NCI-H226 (cell line): ENCODE measurements at regions not wholly inside any gene's neighbourhood (a gene's known extent, or its start where the extent isn't known, plus 50 kb on each side); places are given as distances from the start of the nearest gene placed in this dataset.

Experiments used
- DNase-seq: peaks from one replicate; pipeline ENCODE4 v3.0.0-alpha.2; 2015

DNA sequence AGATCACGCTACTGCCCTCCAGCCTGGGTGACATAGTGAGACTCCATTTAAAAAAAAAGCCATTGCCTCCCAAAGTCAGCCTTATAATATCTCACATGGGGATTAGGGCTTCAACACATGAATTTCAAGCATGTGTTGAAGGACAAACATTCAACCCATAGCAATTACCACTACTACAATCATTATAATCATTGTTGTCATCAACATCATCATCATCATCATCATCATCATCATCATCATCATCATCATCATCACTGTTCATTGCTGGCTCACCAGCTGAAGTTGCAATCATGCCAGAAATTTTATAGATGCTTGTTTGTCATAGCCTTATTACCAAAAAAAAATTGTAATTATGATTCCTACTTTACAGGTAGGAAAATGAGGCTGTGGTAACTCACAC is 762.9 kb downstream of the METTL15 start:
- DNase-seq: no peak

DNA sequence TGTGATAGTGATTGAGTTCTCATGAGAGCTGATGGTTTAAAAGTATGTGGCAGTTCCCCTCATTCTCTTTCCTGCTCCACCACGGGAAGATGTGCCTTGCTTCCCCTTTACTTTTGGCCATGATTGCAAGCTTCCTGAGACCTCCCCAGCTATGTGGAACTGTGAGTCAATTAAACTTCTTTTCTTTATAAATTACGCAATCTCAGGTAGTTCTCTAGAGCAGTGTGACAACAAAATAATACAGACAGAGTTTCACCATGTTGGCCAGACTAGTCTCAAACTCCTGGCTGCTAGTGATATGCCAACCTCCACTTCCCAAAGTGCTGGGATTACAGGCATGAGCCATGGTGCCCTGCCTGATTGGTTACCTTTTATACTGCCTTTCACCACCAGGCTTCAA is 755.2 kb downstream of the METTL15 start:
- DNase-seq: no peak

DNA sequence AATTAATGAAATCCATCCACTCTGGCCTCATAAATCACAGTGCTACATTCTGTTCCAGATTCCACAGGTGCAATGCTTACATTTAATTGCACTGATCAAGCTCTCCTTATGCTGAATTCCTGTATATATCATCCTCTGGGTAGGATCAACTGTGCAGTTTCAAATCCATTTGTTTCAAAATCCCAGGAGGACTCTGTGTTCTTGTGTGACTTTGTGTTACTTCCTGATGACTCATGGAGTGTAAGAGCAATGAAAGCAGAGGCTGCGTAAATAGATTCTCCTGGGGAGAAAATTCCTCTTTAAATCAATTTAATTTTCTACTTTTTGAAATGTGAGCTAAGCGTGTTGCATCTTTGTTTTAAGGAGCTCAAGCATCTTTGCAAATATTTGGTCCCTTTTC is 752.7 kb downstream of the METTL15 start:
- no peak for DNase-seq

DNA sequence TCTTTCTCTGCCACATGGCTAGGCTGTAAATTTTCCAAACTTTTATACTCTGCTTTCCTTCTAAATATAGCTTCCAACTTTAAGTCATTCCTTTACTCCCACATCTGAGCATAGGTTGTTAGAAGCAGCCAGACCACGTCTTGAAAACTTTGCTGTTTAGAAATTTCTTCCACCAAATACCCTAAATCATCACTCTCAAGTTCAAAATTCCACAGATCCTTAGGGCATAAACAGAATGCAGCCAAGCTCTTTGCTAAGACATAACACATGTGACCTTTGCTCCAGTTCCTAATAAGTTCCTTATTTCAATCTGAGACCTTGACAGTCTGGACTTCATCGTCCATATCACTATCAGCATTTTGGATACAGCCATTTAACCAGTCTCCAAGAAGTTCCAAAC is 749.9 kb downstream of the METTL15 start:
- no peak for DNase-seq

DNA sequence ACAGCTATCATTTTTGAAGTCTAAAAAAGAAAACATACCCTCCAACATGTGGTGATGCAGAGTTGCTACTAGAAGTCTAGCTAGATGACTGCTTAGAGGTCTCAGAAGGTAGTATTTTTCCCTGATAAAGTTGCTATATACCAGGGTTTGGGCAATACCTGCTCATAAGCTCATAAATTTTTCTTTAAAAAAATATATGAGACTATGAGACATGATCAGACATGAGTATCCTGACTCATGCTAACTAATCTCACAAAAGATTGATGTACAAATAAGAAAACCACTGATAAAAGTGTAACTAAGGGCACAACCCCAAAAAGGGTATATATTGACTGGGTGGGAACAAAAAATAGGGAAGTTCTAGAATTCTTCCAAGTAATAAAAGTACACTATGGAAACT is 740.9 kb downstream of the METTL15 start:
- no peak for DNase-seq

DNA sequence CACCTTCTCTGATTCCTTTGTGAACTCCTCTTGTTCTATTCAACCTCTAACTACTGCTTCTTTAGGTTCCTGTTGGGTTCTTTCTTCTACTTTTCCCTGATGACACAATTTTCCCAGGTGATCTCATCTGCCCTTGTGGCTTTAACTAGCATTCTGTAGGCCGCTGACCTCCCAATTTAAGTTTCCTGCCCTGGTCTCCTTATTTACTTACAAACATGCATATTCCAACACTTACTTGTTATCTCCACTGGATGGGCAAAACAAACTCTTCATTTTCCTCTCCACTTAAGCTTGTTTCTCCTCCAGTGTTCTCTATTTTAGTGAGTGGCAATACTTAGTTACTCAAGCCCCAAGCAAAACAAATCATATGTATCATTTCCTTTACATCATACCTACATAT is 734.5 kb downstream of the METTL15 start:
- no peak for DNase-seq

DNA sequence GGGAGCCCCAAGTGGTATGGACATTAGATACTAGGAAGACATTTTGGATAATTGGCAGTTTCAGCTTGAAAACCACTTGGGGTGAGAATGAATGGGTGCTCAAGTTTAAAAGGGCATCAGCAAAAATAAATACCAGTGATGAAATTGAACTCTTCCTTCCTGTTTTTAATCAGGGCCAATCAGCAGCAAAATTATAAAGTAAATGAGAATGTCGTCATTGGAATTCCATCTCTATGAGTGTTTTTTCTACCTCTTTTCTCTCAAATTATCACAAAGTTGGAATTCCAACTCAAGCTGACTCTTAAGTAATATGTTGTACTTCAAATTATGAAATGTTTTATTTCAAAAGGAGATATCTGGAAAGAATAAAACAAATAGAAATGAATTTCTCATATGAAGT is 730.6 kb downstream of the METTL15 start:
- peak; percentile 70 for DNase-seq

DNA sequence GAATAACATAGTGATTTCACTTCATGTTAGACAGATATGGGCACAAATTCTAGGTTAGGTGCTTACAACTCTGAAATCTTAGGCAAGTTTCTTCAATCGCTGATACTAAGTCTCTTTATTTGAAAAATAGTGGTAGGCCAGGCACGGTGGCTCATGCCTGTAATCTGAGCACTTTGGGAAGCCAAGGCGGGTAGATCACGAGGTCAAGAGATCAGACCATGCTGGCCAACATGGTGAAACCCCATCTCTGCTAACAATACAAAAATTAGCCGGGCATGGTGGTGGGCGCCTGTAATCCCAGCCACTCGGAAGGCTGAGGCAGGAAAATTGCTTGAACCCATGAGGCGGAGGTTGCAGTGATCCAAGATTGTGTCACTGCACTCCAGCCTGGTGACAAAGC is 729.4 kb downstream of the METTL15 start:
- DNase-seq: no peak

DNA sequence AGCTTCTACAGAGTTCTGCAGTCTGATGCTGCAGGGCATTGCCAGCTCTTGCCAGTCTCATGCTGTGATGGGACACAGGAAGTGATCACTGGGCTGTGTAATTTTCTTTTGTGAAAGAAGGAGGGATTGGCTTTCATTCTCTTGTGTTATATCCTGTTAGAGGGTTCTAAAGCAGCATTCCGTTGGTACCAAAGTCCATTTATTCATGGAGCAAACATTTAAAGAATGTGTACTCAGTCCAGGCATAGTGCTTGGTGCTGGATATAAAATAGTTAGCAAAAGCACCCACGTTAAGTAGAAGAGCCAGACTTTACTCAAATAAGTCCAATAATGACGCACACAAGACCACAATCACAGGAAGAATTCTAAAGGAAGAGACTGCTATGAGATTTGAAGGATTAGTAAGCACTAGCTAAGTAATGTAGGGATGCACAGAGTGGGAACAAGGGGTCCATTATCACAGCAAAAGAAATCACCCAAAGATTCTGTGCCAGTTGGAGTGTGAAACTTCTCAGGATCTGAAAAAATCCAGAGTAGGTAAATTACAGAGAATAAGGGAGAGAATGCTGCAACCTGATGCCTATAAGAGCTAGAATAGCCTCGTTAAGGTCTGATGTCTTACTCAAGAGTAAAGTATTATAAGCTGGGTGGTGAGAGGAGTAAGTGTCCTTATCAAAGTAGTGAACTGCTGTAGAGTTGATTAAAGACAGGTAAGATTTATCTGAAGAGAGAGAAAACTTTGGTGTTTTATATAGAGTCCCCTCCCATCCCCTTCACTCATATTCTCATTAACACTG is 728.3 kb downstream of the METTL15 start:
- peak; percentile 98 for DNase-seq

DNA sequence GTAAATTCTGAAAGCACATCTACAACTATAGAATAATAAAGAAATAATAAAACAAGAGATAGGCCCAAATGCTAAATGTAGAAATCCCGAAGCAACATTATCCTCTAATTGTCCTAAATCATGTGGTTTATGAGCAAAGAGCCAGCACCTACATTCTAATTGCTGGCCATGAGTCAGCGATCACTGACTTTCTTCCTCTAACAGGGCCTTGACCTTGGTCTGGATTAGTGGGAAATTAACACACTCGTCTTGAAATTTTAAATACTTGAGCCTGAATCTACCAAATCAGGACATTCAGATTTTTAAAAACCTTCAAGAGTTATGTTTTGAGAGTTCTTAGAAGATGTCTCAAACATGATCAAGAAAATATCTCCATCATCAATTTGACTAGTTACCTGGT is 727.6 kb downstream of the METTL15 start:
- DNase-seq: peak; percentile 52

DNA sequence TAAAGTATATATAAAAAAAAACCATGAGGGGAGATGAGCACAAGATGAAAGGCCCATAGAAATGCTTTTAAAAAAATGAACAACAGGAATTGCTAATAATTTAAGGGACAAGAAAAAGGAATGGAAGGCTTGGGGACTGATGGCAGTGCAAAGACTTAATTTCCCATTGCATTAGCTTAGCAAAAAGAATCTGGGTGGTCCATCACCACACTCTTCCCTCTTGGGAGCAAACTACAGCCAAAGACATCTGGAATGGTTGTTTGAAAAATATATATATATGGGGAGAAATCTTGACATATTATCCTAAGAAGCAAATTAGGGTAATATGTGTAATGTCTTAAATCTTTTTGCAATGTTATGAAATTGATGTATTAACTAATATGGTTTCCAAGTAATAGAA is 727.1 kb downstream of the METTL15 start:
- DNase-seq: no peak

DNA sequence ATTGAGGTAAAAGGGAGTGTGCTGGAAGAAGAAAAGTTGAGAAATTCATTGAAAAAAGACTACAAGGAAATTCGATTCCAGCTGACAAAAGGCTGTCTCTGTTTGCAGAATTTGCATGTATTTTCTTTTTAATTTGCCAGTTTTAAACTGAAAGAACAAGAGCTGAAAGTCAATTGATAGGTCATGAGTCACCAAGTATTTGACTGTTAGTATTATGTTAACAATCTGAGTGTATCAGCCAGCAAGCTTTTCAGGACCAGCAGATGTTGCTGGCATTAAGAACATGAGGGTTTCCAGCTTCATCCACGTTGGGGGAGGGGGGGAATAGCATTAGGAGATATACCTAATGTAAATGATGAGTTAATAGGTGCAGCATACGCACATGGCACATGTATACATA is 726.7 kb downstream of the METTL15 start:
- peak; percentile 55 for DNase-seq

DNA sequence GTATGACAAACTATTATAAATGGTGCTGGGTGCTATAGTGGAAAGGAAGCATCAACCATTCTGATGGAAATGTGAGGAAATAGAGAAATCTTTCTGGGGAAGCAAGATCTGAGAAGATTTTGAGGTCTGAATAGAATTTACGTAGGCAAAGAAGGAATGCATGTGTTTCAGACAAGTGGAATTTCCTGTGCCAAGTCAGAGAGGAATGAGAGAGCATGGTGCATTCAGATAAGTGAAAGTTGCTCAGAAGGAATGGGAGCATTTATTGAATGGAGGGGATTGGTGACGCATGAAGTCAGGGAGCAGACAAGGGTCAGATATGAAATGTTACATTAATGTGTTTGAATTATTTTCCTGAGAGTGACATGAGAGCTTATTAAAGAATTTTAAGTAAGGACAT is 725.5 kb downstream of the METTL15 start:
- DNase-seq: peak; percentile 98

DNA sequence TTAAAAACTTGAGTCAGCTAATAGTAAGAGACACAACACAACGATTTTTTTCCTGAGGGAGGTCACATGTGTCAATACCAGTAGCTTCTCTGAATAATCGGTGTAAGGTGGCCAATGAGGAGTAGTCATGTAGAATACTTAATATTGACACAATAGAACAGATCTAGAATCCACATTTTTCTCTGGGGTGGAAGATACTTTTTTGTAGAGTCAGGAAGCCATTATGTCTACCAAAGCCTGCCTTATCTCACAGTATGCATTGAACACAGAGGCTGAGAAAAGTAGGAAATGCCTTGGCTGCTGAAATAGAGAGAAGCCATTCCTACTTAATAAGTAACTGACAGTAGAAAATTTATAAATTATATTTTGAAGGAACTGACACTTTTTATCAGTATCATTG is 725.0 kb downstream of the METTL15 start:
- DNase-seq: no peak

DNA sequence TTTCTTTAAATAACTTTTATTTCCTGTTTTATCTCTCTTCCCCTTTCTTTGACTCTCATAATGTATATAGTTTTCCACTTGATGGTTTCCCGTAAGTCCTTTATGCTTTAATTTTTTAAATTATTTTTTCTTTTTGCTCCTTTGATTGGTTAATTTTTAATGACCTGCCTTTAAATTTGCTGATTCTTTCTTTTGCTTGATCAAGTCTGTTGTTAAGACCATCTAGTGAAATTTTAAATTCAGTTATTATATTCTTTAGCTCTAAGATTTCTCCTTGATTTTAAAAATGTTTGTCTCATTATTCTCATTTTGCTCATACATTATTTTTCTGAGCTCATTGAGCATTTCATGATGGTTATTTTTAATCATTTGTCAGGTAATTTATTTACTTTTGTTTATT is 718.6 kb downstream of the METTL15 start:
- DNase-seq: no peak

DNA sequence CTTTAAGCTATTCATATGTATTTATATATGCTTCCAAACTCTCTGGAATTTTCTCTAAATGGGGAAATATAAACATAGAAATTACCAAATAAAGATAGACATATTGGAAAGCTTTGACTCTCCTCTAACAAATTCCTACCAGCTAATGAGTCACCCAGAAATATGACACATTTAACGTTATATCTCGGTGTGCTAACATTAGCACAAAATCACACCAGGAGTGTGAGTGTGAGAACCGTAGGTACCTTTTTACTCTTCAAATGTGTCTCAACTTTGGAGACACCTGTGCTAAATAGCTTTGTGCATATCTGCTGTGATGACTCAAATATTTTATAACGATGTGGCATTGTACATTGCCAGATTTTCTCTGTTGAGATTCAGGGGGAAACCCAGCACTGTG is 714.4 kb downstream of the METTL15 start:
- peak; percentile 73 for DNase-seq

DNA sequence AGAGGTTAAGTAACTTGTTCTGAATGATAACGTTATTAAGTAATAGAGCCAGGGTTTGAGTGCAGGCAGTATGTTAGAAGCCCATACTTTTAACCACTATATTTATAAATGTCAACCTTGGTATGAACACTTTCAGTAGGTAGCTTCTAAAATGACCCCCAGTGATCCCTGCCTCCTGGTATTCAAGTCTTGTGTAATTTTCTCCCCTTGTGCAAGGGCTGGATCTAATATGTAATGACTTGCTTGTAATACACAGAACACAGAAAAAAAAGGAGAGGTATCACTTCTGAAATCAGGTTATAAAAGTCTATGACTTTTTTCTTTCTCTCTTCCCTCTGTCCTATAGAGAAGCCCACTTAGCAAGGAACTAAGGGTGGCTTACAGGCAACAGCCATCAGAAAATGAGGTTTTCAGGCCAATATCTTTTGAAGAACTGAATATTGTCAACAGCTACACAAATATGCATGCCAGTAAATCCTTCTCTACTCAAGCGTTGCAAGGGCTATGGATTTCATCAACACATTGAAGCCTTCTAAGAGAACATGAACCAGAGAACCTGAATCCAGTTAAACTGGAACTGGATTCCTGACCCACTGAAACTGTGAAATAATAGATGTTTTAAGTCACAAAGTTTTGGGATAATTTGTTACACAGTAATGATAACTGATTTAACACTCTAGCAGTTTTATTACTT is 712.3 kb downstream of the METTL15 start:
- DNase-seq: peak; percentile 90

DNA sequence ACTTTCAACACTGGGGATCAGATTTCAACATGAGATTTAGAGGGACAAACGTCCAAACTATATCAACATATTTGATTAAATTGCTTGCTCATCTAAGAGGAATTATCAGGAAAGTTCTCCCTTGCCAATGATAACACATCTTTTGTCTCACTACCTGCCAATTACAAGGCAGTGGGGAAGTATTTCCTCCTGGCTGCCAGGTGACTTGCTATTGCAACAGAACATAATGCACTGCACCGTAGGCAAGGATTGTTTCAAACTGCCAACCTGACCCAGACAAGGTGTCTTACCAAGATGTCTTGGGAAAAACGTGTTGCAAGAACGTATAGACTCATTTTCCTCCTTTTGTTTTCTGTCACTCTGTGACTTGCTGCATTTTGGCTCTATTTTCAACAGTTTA is 711.6 kb downstream of the METTL15 start:
- peak; percentile 89 for DNase-seq

DNA sequence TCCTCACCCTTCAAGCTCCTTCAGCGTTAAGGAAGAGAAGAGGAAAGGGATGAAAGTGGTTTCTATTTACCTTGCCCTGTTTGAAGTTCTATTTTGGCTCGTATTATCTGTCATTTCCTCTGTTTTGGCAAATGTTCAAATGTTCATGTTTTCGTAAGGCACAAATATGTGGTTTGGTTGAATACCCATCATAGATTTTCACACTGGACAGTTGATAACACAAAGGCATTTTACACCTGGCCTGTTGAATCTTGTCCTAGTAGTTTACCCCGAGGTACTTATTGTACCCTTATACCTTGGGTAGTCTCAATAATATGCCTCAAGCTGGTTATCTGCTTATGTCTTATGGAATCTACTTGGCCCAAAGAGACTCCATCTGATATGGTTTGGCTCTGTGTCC is 706.9 kb downstream of the METTL15 start:
- DNase-seq: no peak

DNA sequence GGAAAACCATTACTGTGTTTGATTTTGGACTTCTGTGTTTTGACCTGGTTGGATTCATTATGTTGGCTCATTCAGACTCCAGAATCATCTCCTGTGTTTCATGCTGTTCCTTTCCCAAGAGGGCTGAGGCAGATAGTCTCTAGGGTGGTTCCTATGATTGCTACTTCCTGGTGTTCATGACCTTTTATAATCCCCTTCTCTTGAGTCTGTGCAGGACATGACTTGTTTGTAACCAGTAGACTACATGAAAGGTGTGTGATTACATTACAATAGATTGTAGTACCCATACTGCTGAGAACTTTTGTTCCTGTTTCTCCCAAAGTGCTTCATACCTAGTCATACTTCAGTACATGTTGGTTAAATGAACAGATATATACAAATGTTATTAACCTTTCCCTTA is 700.6 kb downstream of the METTL15 start:
- DNase-seq: no peak

DNA sequence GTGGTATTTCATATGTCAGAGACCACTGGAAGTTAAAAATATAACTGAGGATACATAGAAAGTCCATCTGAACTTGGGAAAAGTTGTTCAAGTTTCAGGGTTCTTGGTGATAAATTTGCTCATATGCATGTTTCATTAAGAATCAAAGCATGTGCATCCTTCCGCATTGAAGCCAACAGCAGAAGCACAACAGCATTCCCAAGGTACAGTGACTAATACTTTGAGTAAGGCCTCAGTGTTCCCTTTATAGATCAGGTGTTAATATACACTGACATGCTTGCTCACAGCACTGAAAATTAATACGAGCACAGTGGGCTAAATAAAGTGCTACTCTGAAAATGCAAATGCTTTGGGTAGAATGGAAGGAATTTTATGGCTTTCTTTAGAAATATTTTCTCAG is 691.1 kb downstream of the METTL15 start:
- DNase-seq: no peak

DNA sequence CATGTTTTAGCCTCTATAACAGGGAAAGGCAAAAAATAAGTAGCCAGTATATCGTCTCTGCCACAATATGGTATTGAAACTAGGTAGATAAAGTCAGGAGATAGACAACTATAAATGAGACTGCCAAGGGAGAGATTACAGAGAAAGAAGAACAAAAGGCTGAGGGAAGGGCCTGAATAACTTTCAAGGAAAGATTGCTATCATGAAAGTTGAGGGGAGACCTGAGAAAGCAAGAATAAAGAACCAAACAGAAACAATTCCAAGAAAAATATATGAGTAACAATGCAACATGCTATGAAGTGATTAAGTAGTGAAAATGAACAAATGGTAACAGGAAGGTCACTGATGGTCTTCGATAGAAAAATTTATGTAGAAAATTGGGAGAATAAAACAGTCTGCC is 690.1 kb downstream of the METTL15 start:
- no peak for DNase-seq

DNA sequence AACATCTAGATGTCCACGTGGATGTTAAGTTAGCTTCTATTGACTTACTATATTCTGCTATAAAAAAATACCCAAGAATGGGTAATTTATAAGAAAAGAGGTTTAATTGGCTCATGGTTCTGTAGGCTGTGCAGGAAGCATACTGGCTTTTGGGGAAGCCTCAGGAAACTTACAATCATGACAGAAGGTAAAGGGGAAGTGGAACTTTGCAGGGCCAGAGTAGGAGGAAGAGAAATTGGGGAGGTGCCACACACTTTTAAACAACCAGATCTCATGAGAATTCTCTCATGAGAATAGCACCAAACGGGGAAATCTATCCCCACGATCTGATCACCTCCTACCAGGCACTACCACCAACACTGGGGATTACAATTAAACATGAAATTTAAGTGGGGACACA is 689.3 kb downstream of the METTL15 start:
- no peak for DNase-seq

DNA sequence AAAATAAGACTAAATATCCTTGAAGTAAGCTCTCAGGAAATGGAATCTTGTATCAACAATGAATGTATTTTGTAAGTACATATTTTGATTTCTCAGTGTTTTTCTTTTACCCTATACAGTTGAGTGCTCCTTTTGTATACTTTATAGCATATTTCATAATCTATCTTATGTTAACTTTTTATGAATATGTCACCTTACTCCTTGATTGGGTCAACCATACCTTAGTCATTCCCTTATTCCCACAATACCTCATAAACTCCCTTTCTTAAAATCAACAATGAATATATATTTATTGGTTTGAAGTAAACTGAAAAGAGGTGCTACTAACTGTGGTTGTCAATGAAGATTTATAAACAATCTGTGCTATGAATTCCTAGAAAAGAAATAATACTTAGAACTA is 686.2 kb downstream of the METTL15 start:
- no peak for DNase-seq

DNA sequence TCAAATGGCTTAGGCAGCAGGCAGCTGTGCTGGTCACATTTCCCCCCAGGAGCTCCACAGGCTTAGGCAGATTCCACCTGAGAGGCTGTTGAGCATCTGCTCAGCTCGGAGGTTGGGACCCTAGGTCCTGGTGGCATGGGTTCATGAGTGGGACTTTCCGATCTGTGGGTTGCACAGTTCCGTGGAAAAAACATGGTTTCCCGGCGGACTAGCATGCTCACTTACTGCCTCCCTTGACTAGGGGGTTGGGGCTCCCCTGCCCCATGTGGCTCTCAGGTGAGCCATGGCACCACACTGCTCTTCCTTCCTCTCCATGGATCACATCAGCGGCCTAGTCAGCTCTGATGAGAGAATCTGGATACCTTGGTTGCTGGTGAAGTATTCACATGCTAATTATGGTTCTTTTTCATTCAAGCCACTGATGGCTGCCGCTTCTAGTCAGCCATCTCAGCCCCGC is 685.1 kb downstream of the METTL15 start:
- DNase-seq: no peak
